ENCODE measurements at regions not wholly inside any gene's neighbourhood (a gene's known extent, or its start where the extent isn't known, plus 50 kb on each side); places are given as distances from the start of the nearest gene placed in this dataset.

- no peak for TF ChIP-seq CTCF (conservative IDR thresholded peaks at IDR 0.05; ENCODE audit: low read depth, low read length)
- no peak for TF ChIP-seq EZH2 (IDR thresholded peaks at IDR 0.05; ENCODE audit: low read length, unreplicated experiment)
These were observed 286.8 kb upstream of the AMIGO2 start for GRCh38 chr12:47366579-47366978.

Measured in PC-3 (cell line).